Neural crest cell (in vitro differentiated cells): ENCODE measurements at regions not wholly inside any gene's neighbourhood (a gene's known extent, or its start where the extent isn't known, plus 50 kb on each side); places are given as distances from the start of the nearest gene placed in this dataset.

Experiments
- DNase-seq: peaks from one replicate; pipeline ENCODE4 v3.0.0; 2021; ENCODE audit warnings: low read depth, mixed read lengths, low spot score
- H3K27ac Mint-ChIP-seq: one replicate; pipeline ENCODE4 v1.8.0; 2021; ENCODE audit warnings: mild to moderate bottlenecking, mixed read lengths; ENCODE audit not compliant: unreplicated experiment
- H3K27me3 Mint-ChIP-seq: 2 replicates; pipeline ENCODE4 v1.8.0; 2021; ENCODE audit warnings: low read depth, mild to moderate bottlenecking, mixed read lengths
- H3K36me3 Mint-ChIP-seq: 2 replicates; pipeline ENCODE4 v1.8.0; 2021; ENCODE audit warnings: low read depth, mild to moderate bottlenecking, mixed read lengths
- H3K4me1 Mint-ChIP-seq: 2 replicates; pipeline ENCODE4 v1.8.0; 2021; ENCODE audit warnings: mixed read lengths
- H3K4me3 Mint-ChIP-seq: one replicate; pipeline ENCODE4 v1.8.0; 2021; ENCODE audit warnings: mild to moderate bottlenecking, mixed read lengths
- H3K9me3 Mint-ChIP-seq: 2 replicates; pipeline ENCODE4 v1.8.0; 2021; ENCODE audit warnings: mixed read lengths
- TF ChIP-seq, protein P1 (sequence below): fragments of 200-600 bp; sonication (generic); conservative IDR thresholded peaks from 2 replicates; pipeline ENCODE4 v1.5.0; 2021; ENCODE audit warnings: antibody characterized with exemption, mild to moderate bottlenecking

DNA sequence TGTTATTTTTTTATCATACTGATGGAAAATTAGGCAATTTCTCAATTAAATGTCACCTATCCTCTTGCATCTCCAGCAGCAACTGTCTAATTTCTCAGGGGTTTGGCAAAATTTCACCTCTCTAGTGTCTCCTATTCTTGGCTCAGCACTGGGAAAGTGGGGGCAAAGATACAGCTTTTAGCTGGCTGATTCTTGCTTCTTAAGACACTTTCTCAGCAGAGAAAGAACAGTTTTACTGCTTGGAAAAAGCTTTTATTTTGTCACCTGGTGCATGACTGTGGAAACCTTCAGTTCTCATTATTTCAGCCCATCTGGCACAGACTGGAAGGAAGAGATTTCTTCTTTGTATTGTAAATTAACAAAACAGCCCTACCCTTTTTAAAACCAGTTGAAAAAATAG lies 283.6 kb upstream of the SGCD start:
- TF ChIP-seq, protein P1, sequence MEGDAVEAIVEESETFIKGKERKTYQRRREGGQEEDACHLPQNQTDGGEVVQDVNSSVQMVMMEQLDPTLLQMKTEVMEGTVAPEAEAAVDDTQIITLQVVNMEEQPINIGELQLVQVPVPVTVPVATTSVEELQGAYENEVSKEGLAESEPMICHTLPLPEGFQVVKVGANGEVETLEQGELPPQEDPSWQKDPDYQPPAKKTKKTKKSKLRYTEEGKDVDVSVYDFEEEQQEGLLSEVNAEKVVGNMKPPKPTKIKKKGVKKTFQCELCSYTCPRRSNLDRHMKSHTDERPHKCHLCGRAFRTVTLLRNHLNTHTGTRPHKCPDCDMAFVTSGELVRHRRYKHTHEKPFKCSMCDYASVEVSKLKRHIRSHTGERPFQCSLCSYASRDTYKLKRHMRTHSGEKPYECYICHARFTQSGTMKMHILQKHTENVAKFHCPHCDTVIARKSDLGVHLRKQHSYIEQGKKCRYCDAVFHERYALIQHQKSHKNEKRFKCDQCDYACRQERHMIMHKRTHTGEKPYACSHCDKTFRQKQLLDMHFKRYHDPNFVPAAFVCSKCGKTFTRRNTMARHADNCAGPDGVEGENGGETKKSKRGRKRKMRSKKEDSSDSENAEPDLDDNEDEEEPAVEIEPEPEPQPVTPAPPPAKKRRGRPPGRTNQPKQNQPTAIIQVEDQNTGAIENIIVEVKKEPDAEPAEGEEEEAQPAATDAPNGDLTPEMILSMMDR = no peak
- Mint-ChIP-seq H3K27ac (no peak overlapping the region), H3K4me3 (no peak overlapping the region), H3K27me3 (peaks cover 15% of the 10 kb centered on the region), H3K4me1 (peaks cover 5% of the 10 kb centered on the region), H3K36me3 (no peaks in the 10 kb centered on the region), H3K9me3 (peaks cover 2% of the 10 kb centered on the region)
- no peak for DNase-seq

DNA sequence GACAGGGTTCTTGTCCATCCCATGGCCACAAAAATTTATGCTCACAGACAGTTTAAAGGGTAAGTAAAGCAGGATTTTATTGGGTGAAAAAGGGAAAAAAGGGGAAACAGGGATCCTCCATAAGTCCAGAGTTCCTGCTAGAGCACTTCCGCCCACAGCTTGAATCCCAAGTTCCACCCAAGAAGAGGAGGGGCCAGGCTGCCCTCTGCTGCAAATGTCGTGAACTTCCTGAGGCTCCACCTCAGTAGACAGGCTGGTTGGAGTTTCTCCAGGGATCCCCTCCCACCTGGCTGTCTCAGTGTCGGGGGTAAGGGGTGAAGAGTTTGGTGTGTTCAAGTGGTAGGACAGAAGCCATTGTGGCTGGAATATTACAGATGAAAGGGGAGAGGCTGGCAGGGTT lies 275.0 kb upstream of the SGCD start:
- Mint-ChIP-seq H3K27me3 (peaks cover 12% of the 10 kb centered on the region), H3K9me3 (peaks cover 3% of the 10 kb centered on the region), H3K4me1 (no peaks in the 10 kb centered on the region), H3K4me3 (no peak overlapping the region), H3K36me3 (no peaks in the 10 kb centered on the region), H3K27ac (no peak overlapping the region)
- no peak for DNase-seq
- TF ChIP-seq, protein P1 = no peak

DNA sequence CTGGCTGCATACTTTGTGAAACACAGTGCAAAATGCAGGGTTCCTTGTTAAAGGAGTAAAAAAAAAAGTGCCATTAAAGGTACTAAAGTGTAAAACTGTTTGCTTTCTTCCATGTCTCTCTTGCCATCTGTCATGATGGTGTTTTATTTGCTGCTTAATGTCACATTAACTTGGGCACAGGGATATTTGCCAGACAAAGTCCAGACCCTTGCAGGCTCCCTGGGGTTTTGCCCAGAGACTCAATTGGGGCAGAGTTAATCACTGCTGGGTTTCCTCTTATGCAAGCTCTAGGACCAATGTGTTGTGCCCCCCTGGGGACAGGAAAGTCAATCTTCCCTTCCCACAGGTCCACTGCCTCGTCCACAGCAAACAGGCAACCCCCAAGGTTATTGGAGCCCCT lies 274.3 kb upstream of the SGCD start:
- peaks cover 17% of the 10 kb centered on the region for H3K27me3 Mint-ChIP-seq
- DNase-seq = no peak
- no peaks in the 10 kb centered on the region for H3K4me1 Mint-ChIP-seq
- TF ChIP-seq, protein P1 = no peak
- H3K36me3 Mint-ChIP-seq = no peaks in the 10 kb centered on the region
- H3K27ac Mint-ChIP-seq = no peak overlapping the region
- H3K4me3 Mint-ChIP-seq = no peak overlapping the region
- H3K9me3 Mint-ChIP-seq = peaks cover 3% of the 10 kb centered on the region

DNA sequence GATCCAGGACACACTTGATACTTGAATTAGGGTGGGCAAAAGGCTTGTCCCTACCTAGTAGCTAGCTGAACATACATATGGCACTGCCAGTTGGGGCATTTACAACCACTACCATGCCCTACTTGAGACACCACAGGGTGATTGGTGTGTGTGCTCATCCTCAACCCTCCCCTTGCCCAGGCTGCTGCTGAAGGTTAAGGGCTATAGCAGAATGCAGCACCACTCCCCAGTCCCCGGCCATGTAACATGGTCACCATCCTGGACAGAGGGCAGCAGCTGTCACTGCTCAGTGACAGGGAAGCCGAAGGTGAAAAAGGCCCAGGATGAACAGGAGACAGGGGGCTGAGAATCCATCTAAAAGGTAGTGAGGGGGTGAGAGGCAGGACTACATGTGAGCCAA lies 273.9 kb upstream of the SGCD start:
- Mint-ChIP-seq H3K27me3 (peaks cover 18% of the 10 kb centered on the region), H3K27ac (no peak overlapping the region), H3K4me3 (no peak overlapping the region), H3K9me3 (peaks cover 3% of the 10 kb centered on the region), H3K36me3 (no peaks in the 10 kb centered on the region), H3K4me1 (no peaks in the 10 kb centered on the region)
- TF ChIP-seq, protein P1 = no peak
- no peak for DNase-seq

DNA sequence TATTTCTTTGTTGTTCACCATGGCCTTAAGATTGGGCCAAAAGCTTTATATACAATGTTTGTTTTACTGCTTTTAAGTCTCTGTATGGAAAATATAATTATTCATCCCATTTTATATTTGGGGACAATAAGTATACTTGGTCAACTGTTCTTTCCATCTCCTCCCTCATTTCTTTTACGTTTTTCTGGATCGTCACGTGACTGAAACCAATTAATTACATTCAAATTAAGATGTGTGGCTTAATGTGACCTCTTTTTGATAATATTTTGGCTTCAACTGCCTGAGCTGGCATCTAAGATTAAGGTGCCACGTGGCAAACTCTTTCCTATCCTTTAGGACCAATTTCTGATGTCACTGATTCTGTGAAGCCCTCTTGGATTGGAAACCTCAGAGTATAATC lies 250.1 kb upstream of the SGCD start:
- H3K4me3 Mint-ChIP-seq = no peak overlapping the region
- H3K4me1 Mint-ChIP-seq = no peaks in the 10 kb centered on the region
- no peaks in the 10 kb centered on the region for H3K36me3 Mint-ChIP-seq
- peaks cover 6% of the 10 kb centered on the region for H3K9me3 Mint-ChIP-seq
- no peak overlapping the region for H3K27ac Mint-ChIP-seq
- TF ChIP-seq, protein P1 = no peak
- DNase-seq = no peak
- H3K27me3 Mint-ChIP-seq = peaks cover 2% of the 10 kb centered on the region
